DMS 273 treated with DMSO at 0.1 percent for 48 hours (cell line): ENCODE measurements at regions not wholly inside any gene's neighbourhood (a gene's known extent, or its start where the extent isn't known, plus 50 kb on each side); places are given as distances from the start of the nearest gene placed in this dataset.
"Not testable (repeated sequence)": the region's sequence is repeated elsewhere in the genome, so short reads cannot be mapped to it uniquely, and the experiment has no call there.

Source experiments
- DNase-seq: peaks from one replicate; lab custom pipeline; 2025; lab: John Stamatoyannopoulos, UW

GRCh38 chr13:69094485-69094884 lies 1013.1 kb upstream of the ATXN8OS start:
- DNase-seq: no peak

- no peak for DNase-seq
Measured at GRCh38 chr13:69092615-69093322, 1014.9 kb upstream of the ATXN8OS start.

- DNase-seq: no peak
Measured at GRCh38 chr13:69077267-69077666, 1030.4 kb upstream of the ATXN8OS start.

- DNase-seq: no peak
Measured at GRCh38 chr13:69069554-69070133, 1038.0 kb upstream of the ATXN8OS start.

- DNase-seq: no peak
Measured at GRCh38 chr13:69050696-69051095, 1056.9 kb upstream of the ATXN8OS start.

- no peak for DNase-seq
Measured at GRCh38 chr13:69044629-69045028, 1063.0 kb upstream of the ATXN8OS start.

GRCh38 chr13:69040898-69041297 lies 1066.7 kb upstream of the ATXN8OS start:
- no peak for DNase-seq

- no peak for DNase-seq
Measured at GRCh38 chr13:69035771-69036170, 1071.9 kb upstream of the ATXN8OS start.

- DNase-seq: no peak
Measured at GRCh38 chr13:69028936-69029335, 1078.7 kb upstream of the ATXN8OS start.

- DNase-seq: no peak
Measured at GRCh38 chr13:69020120-69020519, 1087.5 kb upstream of the ATXN8OS start.

GRCh38 chr13:69018173-69018572 lies 1089.5 kb upstream of the ATXN8OS start:
- DNase-seq: not testable (repeated sequence)

- DNase-seq: no peak
Measured at GRCh38 chr13:69010789-69011188, 1096.8 kb upstream of the ATXN8OS start.

GRCh38 chr13:69008499-69008898 lies 1099.1 kb upstream of the ATXN8OS start:
- no peak for DNase-seq

GRCh38 chr13:68998056-68998455 lies 1109.6 kb upstream of the ATXN8OS start:
- DNase-seq: no peak

- no peak for DNase-seq
Measured at GRCh38 chr13:68996668-68997025, 1111.0 kb upstream of the ATXN8OS start.

- DNase-seq: no peak
Measured at GRCh38 chr13:68995972-68996667, 1111.5 kb upstream of the ATXN8OS start.

- DNase-seq: no peak
Measured at GRCh38 chr13:68993154-68993553, 1114.5 kb upstream of the ATXN8OS start.

GRCh38 chr13:68988176-68988575 lies 1119.5 kb upstream of the ATXN8OS start:
- DNase-seq: no peak

GRCh38 chr13:68987585-68987984 lies 1120.0 kb upstream of the ATXN8OS start:
- DNase-seq: no peak

- no peak for DNase-seq
Measured at GRCh38 chr13:68984688-68985319, 1122.8 kb upstream of the ATXN8OS start.

- no peak for DNase-seq
Measured at GRCh38 chr13:68982961-68983619, 1124.5 kb upstream of the ATXN8OS start.

- no peak for DNase-seq
Measured at GRCh38 chr13:68976287-68976686, 1131.3 kb upstream of the ATXN8OS start.
